Muscle of leg (tissue), 3 donors: ENCODE measurements at regions not wholly inside any gene's neighbourhood (a gene's known extent, or its start where the extent isn't known, plus 50 kb on each side); places are given as distances from the start of the nearest gene placed in this dataset.

Source experiments
- DNase-seq: peaks from one replicate; pipeline ENCODE4 v3.0.0; 2013
- H3K27ac ChIP-seq: one replicate; pipeline ENCODE4 v1.5.1; 2013; ENCODE audit warnings: mild to moderate bottlenecking, low read length, control low read depth
- H3K27me3 ChIP-seq: one replicate; pipeline ENCODE4 v1.6.1; 2013; ENCODE audit warnings: low read length; ENCODE audit not compliant: control insufficient read depth, insufficient read depth
- H3K36me3 ChIP-seq: one replicate; pipeline ENCODE4 v1.6.1; 2013; ENCODE audit warnings: low read length; ENCODE audit not compliant: control insufficient read depth, insufficient read depth
- H3K4me1 ChIP-seq: one replicate; pipeline ENCODE4 v1.6.1; 2013; ENCODE audit warnings: low read length; ENCODE audit not compliant: control insufficient read depth, insufficient read depth
- H3K4me3 ChIP-seq: one replicate; pipeline ENCODE4 v1.5.1; 2013; ENCODE audit warnings: low read length, control low read depth
- H3K9me3 ChIP-seq: replicated peaks from 2 replicates; pipeline ENCODE4 v1.6.1; 2013; ENCODE audit warnings: low read depth, low read length; ENCODE audit not compliant: control insufficient read depth
- WGBS: methylation state at CpG from one replicate; pipeline ENCODE4 v1.1.5; 2013; ENCODE audit warnings: missing lambda C conversion rate; ENCODE audit not compliant: insufficient coverage; 5-methylcytosine and 5-hydroxymethylcytosine counted together

DNA sequence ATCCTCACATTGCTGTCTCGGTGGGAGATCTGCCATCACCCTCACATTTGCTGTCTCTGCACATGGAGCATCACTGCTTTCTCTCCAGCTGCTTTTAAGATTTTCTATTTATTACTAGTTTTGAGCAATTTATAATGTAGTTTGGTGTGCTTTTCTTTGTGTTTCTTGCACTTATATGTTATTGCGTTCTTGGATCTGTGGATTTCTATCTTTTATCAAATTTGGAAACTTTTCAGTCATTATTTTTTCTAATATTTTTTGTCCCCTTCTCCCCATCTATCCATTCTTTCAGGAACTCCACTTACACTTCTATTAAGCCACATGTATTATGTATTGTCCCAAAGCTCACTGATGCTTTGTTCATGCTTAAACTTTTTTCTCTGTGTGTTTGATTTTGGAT, 108.9 kb downstream of the FOXL3 start:
- DNase-seq = no peak
- Histone ChIP-seq H3K27ac (no peak overlapping the region), H3K27me3 (peaks cover 6% of the 10 kb centered on the region), H3K9me3 (peaks cover 28% of the 10 kb centered on the region), H3K36me3 (no peaks in the 10 kb centered on the region), H3K4me1 (no peaks in the 10 kb centered on the region), H3K4me3 (no peak overlapping the region)
- WGBS = no CpG with 5 or more reads among the region's 2 CpGs

DNA sequence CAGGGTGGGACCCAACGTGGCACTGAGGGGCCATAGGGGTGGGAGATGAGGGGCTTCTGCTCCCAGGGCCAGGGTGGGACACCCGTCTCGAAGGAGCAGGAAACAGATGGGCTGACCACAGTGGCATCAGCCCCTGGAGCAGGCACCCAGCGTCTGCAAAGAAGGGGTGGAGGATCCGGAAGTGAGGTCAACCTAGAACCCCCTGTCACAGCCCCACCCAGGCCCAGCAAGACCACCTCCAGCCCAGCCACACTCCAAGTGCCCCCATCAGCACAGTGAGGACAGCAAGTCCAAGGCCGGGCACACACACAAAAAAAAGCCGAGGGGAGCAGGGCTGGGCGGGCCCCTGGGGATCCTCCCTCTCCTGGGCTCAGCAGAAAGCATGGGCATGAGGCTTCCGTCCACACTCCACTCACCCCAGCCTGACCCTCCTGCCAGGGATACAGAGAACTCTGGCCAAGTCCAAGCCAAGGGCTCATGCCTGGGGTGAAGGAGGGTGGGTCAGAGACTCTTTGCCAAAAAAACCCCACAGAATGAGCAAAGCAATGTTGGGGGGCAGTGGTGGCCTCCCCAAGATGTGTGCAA, 111.0 kb downstream of the FOXL3 start:
- H3K27me3 ChIP-seq = peaks cover 12% of the 10 kb centered on the region
- DNase-seq = no peak
- no peak overlapping the region for H3K4me3 ChIP-seq
- WGBS = 83% methylated on average over 2 of the region's 9 CpGs
- no peaks in the 10 kb centered on the region for H3K36me3 ChIP-seq
- peaks cover 8% of the 10 kb centered on the region for H3K4me1 ChIP-seq
- no peak overlapping the region for H3K27ac ChIP-seq
- peaks cover 21% of the 10 kb centered on the region for H3K9me3 ChIP-seq

DNA sequence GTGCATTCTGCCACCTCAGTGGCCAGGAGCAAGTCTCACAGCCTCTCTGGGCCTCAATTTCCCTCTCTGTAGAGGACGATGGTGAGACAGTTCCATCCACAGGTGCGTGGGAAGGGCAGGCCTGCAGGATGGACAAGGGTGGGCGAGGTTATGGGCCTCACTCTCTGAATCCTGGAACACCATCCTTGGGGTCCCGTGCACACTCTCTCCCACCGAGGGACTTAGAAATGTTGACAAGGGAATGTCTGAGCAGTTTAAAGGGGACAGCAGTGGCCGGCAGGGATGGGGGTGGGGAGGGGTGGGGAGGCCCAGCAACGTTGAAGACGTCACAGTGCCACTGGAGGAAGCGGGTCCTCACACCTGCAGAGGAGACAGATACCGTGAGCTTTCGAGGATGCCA, 111.5 kb downstream of the FOXL3 start:
- Histone ChIP-seq H3K27ac (no peak overlapping the region), H3K27me3 (peaks cover 14% of the 10 kb centered on the region), H3K9me3 (peaks cover 21% of the 10 kb centered on the region), H3K4me3 (no peak overlapping the region), H3K36me3 (no peaks in the 10 kb centered on the region), H3K4me1 (peaks cover 9% of the 10 kb centered on the region)
- no peak for DNase-seq
- 92% methylated on average over 7 of the region's 11 CpGs for WGBS

DNA sequence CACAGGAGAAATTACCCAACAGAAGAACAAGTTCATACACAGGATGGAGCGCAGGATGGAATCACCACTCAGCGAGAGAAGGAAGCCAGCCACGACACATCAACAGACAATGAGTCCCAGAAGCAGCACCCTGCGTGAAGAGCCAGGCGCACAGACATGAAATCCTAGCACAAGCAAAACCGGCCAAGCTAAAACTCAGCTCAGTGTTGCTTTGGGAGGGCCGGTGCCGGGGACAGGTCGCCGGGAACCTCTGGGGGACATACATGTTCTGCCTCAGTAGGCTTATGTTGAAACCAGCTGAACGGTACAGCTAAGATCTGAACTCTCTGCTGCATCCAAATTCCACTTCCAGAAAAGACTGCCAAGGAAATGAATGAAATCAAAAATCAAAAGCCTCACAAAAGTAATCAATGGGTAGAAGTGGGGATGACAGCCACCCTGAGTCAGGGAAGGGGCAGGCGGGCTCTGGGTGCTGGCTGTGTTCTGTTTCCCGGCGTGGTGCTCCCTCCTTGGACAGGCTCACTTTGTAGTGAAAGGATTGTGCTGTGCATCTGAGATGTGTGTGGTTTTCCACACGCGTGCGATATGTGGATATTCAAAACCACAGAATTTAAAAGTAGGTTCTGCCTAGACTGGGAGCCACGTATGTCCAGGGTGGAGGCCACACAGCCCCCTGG, 114.7 kb downstream of the PDGFA start:
- DNase-seq = no peak
- Histone ChIP-seq H3K4me3 (no peak overlapping the region), H3K36me3 (no peaks in the 10 kb centered on the region), H3K27ac (no peak overlapping the region), H3K4me1 (peaks cover 21% of the 10 kb centered on the region), H3K9me3 (no peaks in the 10 kb centered on the region), H3K27me3 (peaks cover 36% of the 10 kb centered on the region)
- WGBS = 77% methylated on average over 12 of the region's 18 CpGs

DNA sequence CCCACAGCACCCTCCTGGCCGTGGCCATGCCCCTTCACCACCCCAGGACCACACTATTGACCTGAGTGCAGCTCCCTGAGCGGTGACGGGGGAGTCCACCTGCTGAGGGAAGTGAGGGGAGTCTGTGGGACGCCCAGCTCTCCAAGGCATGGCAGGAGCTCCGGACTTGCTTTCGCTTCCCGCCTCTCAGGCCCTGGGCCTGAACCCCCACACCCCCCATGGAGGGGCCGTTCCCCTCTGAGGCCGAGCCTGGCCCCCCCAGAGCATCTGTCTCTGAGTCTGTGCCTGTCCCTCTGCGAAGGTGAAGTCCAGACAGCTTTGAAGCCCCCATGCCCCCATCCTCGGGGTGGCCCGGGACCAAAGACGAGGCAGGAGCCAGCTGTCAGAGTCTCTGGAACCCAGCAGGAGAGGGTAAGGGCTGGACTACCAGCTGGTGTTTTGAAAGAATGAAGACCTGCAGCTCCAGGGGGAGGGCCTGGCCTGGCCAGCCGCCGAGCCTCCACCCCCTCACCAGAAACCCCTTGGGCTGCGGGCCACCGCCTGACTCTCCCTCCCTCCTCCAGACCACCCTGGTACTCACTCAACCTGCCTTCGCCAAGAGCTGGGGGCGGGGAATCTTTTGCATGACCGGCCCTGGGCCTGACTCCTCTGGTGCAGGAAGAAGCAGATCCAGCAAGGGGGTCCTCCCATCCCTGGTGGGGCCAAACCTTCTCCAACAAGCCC, 114.0 kb downstream of the PDGFA start:
- DNase-seq = no peak
- H3K4me1 ChIP-seq = peaks cover 22% of the 10 kb centered on the region
- no peak overlapping the region for H3K27ac ChIP-seq
- H3K4me3 ChIP-seq = no peak overlapping the region
- 47% methylated on average over 10 of the region's 20 CpGs for WGBS
- no peaks in the 10 kb centered on the region for H3K9me3 ChIP-seq
- H3K36me3 ChIP-seq = no peaks in the 10 kb centered on the region
- peaks cover 36% of the 10 kb centered on the region for H3K27me3 ChIP-seq

DNA sequence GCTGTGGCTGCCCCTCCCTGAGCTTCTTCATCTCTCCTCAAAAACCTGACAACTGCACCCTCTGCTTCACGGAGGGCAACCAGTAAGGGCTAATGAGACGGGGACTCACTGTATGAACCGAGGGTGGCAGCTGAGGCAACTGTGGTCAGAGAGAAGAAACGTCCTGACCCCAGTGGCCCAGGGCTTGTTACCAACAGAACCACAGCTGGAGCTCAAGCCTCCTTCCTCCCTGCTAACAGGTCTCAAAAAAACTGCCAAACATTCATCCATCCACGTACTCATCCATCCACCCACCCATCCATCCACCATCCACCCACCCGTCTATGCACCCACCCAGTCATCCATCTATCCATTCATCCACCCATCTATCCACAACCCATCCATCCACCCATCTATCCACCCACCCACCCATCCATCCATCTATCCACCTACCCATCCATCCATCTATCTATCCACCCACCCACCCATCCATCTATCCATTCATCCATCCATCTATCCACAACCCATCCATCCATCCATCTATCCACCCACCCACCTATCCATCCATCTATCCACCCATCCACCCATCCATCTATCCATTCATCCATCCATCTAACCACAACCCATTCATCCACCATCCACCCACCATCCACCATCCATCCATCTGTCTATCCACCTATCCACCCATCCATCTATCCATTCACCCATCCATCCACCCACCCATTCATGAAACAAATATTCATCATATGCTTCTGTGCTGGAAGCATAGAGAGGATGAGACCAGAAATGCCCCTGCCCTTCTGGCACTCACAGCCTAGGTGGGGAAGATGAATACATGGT, 111.7 kb downstream of the PDGFA start:
- no peak overlapping the region for H3K4me3 ChIP-seq
- no peak overlapping the region for H3K27ac ChIP-seq
- peaks cover 34% of the 10 kb centered on the region for H3K27me3 ChIP-seq
- DNase-seq = no peak
- 91% methylated on average over 4 of the region's 6 CpGs for WGBS
- no peaks in the 10 kb centered on the region for H3K36me3 ChIP-seq
- H3K9me3 ChIP-seq = no peaks in the 10 kb centered on the region
- H3K4me1 ChIP-seq = peaks cover 22% of the 10 kb centered on the region

DNA sequence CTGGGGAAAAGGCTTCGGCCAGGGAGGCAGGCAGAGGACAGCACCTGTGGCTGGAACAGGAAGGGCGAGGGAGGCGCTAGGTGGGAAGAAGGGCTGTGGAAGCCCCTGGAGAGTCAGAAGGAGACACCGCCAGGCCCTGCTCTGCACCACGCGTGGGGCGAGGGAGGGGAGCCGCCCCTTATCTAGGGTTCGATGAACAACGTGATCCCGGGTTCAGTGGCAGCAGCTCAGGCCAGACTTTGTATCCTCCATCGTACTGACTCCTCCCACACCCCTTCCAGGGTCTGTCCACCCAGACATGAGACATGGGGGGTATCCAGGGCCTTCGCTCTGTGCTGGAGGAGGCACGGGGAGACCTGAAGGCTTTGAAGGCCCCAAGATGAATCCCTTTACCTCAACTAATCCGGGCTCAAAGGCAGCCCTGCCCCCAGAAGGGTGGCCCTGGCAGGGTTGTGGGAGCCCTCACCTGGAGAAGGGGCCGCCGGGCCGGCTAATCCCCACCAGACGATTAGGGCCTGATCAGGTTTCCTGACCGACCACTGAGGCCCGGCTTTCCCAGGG, 110.8 kb downstream of the PDGFA start:
- Histone ChIP-seq H3K36me3 (no peaks in the 10 kb centered on the region), H3K9me3 (no peaks in the 10 kb centered on the region), H3K27me3 (peaks cover 34% of the 10 kb centered on the region), H3K4me3 (no peak overlapping the region), H3K27ac (no peak overlapping the region), H3K4me1 (peaks cover 22% of the 10 kb centered on the region)
- no peak for DNase-seq
- WGBS = 62% methylated on average over 16 of the region's 21 CpGs

DNA sequence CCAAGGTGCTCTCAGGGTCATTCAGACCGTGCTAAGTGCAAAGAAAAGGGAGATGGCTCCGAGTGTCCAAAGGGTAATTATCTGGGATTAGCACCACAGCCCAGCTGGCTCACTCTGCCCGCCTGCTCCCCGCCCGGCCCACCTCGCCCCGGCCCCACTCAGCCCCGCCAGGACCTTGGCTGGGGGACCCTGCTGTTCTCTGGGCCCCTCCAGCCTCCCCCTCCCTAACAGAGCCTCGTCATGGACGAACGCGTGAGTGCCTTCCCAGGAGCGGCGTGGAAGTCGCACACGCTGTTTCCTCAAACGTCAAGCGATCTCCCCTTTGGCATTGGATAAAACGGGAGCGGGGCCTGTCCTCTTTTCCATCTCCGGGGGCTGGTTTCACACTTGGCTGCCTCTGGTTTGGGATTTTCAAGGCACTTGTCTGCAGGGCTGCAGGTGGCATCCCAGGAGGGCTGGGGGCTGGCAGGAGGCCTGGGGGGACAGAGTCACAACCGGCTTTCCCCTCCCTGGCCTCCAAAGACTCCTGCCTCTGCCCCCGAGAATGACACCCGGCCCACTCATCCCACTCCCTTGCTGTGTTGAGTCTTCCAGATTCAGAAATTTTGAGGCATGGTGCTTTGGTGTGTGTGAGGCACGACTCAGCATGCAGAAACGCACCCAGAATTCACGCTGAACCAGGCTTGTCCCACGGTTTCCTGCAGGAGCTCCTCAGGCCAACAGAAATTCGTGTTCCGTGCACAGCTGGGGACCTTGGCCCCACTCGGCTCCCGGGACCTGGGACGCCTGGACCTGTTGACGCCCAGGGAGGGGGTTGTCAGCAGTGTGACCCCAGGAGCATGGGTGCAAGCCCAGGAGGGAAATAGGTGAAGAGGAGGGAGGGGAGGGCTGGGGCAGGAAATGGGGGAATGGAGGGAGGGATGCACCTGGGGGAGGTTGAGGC, 110.0 kb downstream of the PDGFA start:
- Histone ChIP-seq H3K27ac (no peak overlapping the region), H3K4me3 (no peak overlapping the region), H3K27me3 (peaks cover 34% of the 10 kb centered on the region), H3K9me3 (no peaks in the 10 kb centered on the region), H3K4me1 (peaks cover 22% of the 10 kb centered on the region), H3K36me3 (no peaks in the 10 kb centered on the region)
- no peak for DNase-seq
- 26% methylated on average over 30 of the region's 34 CpGs for WGBS

DNA sequence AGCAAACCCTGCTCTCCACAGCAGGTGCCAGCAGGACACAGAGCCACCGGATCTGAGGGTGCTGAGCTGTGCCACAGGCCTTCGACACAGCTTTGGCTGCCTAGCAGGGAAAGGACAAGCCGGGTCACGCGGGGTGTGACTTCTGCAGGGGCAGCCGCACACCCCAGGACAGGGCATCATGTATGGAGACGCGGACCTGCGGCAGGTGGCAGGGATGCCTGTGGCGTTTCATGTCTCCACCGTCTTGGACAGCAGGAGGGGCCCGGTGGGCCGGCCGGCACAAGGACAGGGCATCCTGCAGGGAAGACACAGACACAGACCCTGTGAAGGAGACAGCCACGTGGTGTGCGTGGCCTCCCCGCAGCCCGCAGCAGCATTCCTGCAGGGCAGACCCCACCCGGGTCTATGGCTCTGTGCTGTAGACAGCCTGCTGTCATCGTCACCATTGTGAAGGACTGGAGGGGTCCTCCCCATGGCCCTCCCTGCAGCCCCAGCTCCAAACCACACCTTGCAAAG, 109.2 kb downstream of the PDGFA start:
- WGBS = 81% methylated on average over 18 of the region's 20 CpGs
- Histone ChIP-seq H3K9me3 (no peaks in the 10 kb centered on the region), H3K4me1 (peaks cover 19% of the 10 kb centered on the region), H3K27ac (no peak overlapping the region), H3K36me3 (no peaks in the 10 kb centered on the region), H3K27me3 (peaks cover 30% of the 10 kb centered on the region), H3K4me3 (no peak overlapping the region)
- DNase-seq = no peak
